Hematopoietic multipotent progenitor cell (in vitro differentiated cells): ENCODE measurements at regions not wholly inside any gene's neighbourhood (a gene's known extent, or its start where the extent isn't known, plus 50 kb on each side); places are given as distances from the start of the nearest gene placed in this dataset.
"Not testable (repeated sequence)": the region's sequence is repeated elsewhere in the genome, so short reads cannot be mapped to it uniquely, and the experiment has no call there.

Source experiments
- DNase-seq, 3 donors: peaks; one replicate each; pipeline ENCODE4 v3.0.0-alpha.2; 2011 to 2015; ENCODE audit warnings: low read depth in 2 of 3, low spot score in 2 of 3

- DNase-seq = not testable (repeated sequence)
These were observed 53.3 kb upstream of the ARL4D start for GRCh38 chr17:43345515-43345914.

- DNase-seq = no peak
These were observed 54.1 kb upstream of the ARL4D start for GRCh38 chr17:43344685-43345084.

- no peak for DNase-seq
These were observed 56.3 kb upstream of the ARL4D start for GRCh38 chr17:43342589-43342890.

GRCh38 chr17:43341715-43342588 is 56.8 kb upstream of the ARL4D start:
- DNase-seq = no peak

- peak in 2 of 3 donors; percentile 48 to 67 for DNase-seq
These were observed 59.8 kb upstream of the ARL4D start for GRCh38 chr17:43338886-43339516.

GRCh38 chr17:43337684-43338428 is 60.9 kb upstream of the ARL4D start:
- no peak for DNase-seq

- DNase-seq = no peak
These were observed 63.9 kb upstream of the ARL4D start for GRCh38 chr17:43334738-43335402.

- no peak for DNase-seq
These were observed 65.3 kb upstream of the ARL4D start for GRCh38 chr17:43333433-43333943.

GRCh38 chr17:43332230-43332629 is 66.6 kb upstream of the ARL4D start:
- no peak for DNase-seq

GRCh38 chr17:43330876-43331639 is 67.7 kb upstream of the ARL4D start:
- DNase-seq = peak in 2 of 3 donors; percentile 25 to 37

- DNase-seq = no peak
These were observed 69.6 kb upstream of the ARL4D start for GRCh38 chr17:43329183-43329582.

- no peak for DNase-seq
These were observed 70.1 kb upstream of the ARL4D start for GRCh38 chr17:43328650-43329049.

GRCh38 chr17:43327834-43328420 is 70.9 kb upstream of the ARL4D start:
- DNase-seq = no peak

GRCh38 chr17:43327421-43327820 is 71.4 kb upstream of the ARL4D start:
- DNase-seq = no peak

GRCh38 chr17:43326490-43327275 is 72.1 kb upstream of the ARL4D start:
- no peak for DNase-seq

GRCh38 chr17:43324205-43324893 is 74.4 kb upstream of the ARL4D start:
- DNase-seq = no peak

GRCh38 chr17:43319293-43320124 is 79.3 kb upstream of the ARL4D start:
- no peak for DNase-seq
